Neural cell (in vitro differentiated cells): ENCODE measurements at regions not wholly inside any gene's neighbourhood (a gene's known extent, or its start where the extent isn't known, plus 50 kb on each side); places are given as distances from the start of the nearest gene placed in this dataset.

Experiments
- H2AFZ ChIP-seq: fragments of 200-600, 300-800 bp; sonication (generic), shearing (Covaris generic); 2 replicates; pipeline ENCODE4 v1.6.0; 2014; ENCODE audit warnings: low read depth, mild to moderate bottlenecking, antibody characterized with exemption, low read length, moderate library complexity
- H3F3A ChIP-seq: fragments of 200-600 bp; shearing (Covaris generic); 2 replicates; pipeline ENCODE4 v1.6.1; 2016; ENCODE audit warnings: mild to moderate bottlenecking, moderate library complexity, mixed read lengths, antibody characterized with exemption, low read length; ENCODE audit not compliant: insufficient read depth, poor library complexity, severe bottlenecking
- H3K27ac ChIP-seq: fragments of 200-600, 300-800 bp; sonication (generic), shearing (Covaris generic); 2 replicates; pipeline ENCODE4 v1.5.1; 2014; ENCODE audit warnings: mild to moderate bottlenecking, low read length, moderate library complexity
- H3K27me3 ChIP-seq: fragments of 300-800, 200-600 bp; sonication (generic), shearing (Covaris generic); 2 replicates; pipeline ENCODE4 v1.6.0; 2014; ENCODE audit warnings: mild to moderate bottlenecking, low read depth, low read length, moderate library complexity; ENCODE audit not compliant: insufficient read depth
- H3K36me3 ChIP-seq: fragments of 300-800, 200-600 bp; sonication (generic), shearing (Covaris generic); 2 replicates; pipeline ENCODE4 v1.5.1; 2014; ENCODE audit warnings: mild to moderate bottlenecking, antibody characterized with exemption, low read length, moderate library complexity; ENCODE audit not compliant: insufficient read depth
- H3K4me2 ChIP-seq: fragments of 300-800, 200-600 bp; sonication (generic), shearing (Covaris generic); 2 replicates; pipeline ENCODE4 v1.6.0; 2014; ENCODE audit warnings: mild to moderate bottlenecking, low read length
- H3K4me3 ChIP-seq: fragments of 300-800, 200-600 bp; sonication (generic), shearing (Covaris generic); 2 replicates; pipeline ENCODE4 v1.5.1; 2014; ENCODE audit warnings: mild to moderate bottlenecking, low read length, moderate library complexity
- H3K79me2 ChIP-seq: fragments of 200-600 bp; shearing (Covaris generic); replicated peaks from 2 replicates; pipeline ENCODE4 v1.6.0; 2014; ENCODE audit warnings: mild to moderate bottlenecking, low read length, moderate library complexity; ENCODE audit not compliant: insufficient read depth
- H3K9ac ChIP-seq: fragments of 300-800, 200-600 bp; sonication (generic), shearing (Covaris generic); 2 replicates; pipeline ENCODE4 v1.6.1; 2016; ENCODE audit warnings: mild to moderate bottlenecking, low read length, mixed read lengths
- H3K9me2 ChIP-seq: fragments of 200-600 bp; shearing (Covaris generic); 2 replicates; pipeline ENCODE4 v1.6.1; 2016; ENCODE audit warnings: mild to moderate bottlenecking, low read length, mixed read lengths; ENCODE audit not compliant: insufficient read depth
- H3K9me3 ChIP-seq: fragments of 200-600, 300-800 bp; sonication (generic), shearing (Covaris generic); 2 replicates; pipeline ENCODE4 v1.6.1; 2016; ENCODE audit warnings: mild to moderate bottlenecking, mixed run types, low read length, moderate library complexity, mixed read lengths
- H4K20me1 ChIP-seq: fragments of 200-600 bp; shearing (Covaris generic); 2 replicates; pipeline ENCODE4 v1.6.1; 2016; ENCODE audit warnings: mild to moderate bottlenecking, mixed run types; ENCODE audit not compliant: insufficient read depth
- EP300 ChIP-seq: fragments of 450-650 bp; conservative IDR thresholded peaks from 2 replicates; pipeline ENCODE4 v1.6.1; 2014; ENCODE audit warnings: antibody characterized with exemption, mild to moderate bottlenecking, moderate library complexity; ENCODE audit not compliant: poor library complexity, severe bottlenecking
- EZH2 ChIP-seq: fragments of 200-600, 300-800 bp; shearing (Covaris generic), sonication (generic); IDR thresholded peaks from 2 replicates; pipeline ENCODE4 v1.6.1; 2014; ENCODE audit warnings: antibody characterized with exemption, low read length, borderline replicate concordance, mild to moderate bottlenecking; ENCODE audit not compliant: insufficient read depth, poor library complexity, severe bottlenecking
- MXI1 ChIP-seq: fragments of 450-650 bp; conservative IDR thresholded peaks from 2 replicates; pipeline ENCODE4 v1.6.1; 2014; ENCODE audit warnings: antibody characterized with exemption, mild to moderate bottlenecking; ENCODE audit not compliant: poor library complexity, severe bottlenecking
- POLR2AphosphoS5 ChIP-seq: IDR thresholded peaks from 2 replicates; pipeline ENCODE4 v1.6.1; 2012
- RAD21 ChIP-seq: fragments of 450-650 bp; conservative IDR thresholded peaks from 2 replicates; pipeline ENCODE4 v1.6.1; 2014; ENCODE audit warnings: antibody characterized with exemption, mild to moderate bottlenecking, moderate library complexity
- SMC3 ChIP-seq: fragments of 450-650 bp; conservative IDR thresholded peaks from 2 replicates; pipeline ENCODE4 v1.6.1; 2014; ENCODE audit warnings: antibody characterized with exemption, mild to moderate bottlenecking, moderate library complexity; ENCODE audit not compliant: poor library complexity
- TAF1 ChIP-seq: IDR thresholded peaks from 2 replicates; pipeline ENCODE4 v1.6.1; 2012; ENCODE audit warnings: low read depth
- TF ChIP-seq, protein P1 (sequence below): fragments of 450-650 bp; IDR thresholded peaks from 2 replicates; pipeline ENCODE4 v1.5.1; 2014; ENCODE audit warnings: antibody characterized with exemption, mild to moderate bottlenecking, moderate library complexity; ENCODE audit not compliant: poor library complexity, severe bottlenecking
- TF ChIP-seq, protein P2 (sequence below): IDR thresholded peaks from 2 replicates; pipeline ENCODE4 v1.6.1; 2012; ENCODE audit warnings: borderline replicate concordance

DNA sequence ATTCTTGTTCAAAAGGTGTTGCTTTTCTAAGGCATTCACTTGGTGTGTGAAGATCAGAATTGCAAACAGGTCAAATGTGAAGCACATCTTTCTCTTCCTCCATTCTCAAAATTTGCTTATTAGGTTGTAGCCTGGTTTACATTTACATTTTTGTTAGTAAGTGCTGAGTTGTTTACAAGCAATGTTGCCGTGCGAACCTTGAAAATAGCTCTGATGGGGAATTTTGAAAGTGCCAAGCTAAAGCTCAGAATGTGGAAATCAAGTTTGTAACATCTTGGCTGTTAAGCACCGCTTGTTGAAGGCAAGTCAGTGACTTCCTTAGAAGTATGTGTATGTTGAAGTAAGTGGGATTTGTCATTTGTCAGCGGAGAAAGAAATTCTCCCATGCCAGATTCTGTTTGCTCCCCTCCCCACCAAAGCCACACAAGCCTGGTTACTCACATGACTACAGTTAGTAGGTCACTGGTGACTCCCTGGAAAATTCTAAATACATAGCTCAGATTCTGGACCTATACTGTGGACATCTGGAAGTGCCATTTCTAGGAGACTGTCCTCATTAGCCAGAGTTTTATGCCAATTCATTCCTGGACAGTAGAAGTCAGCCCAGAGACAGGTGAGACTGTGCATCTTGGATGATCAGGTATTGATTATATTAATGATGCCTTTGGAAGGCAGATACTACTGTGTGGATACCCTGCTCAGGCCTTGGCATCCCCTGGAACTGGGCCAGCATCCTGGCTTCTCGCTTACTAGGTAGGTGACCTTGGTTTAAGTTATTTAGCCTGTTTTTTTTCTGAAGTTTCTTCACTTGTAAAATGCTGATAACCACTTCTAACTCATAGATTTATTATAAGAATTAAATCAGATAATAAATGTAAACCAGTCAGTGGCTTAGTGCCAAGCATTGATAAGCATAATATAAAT is 390.6 kb upstream of the SEMA6D start:
- Histone ChIP-seq H3K27ac (no peak overlapping the region), H3K9me3 (no peaks in the 10 kb centered on the region), H3K79me2 (peaks cover 7% of the 10 kb centered on the region), H3K36me3 (peaks cover 4% of the 10 kb centered on the region), H4K20me1 (no peaks in the 10 kb centered on the region), H3F3A (no peaks in the 10 kb centered on the region), H3K4me2 (no peak overlapping the region), H3K9me2 (no peaks in the 10 kb centered on the region), H3K9ac (no peak overlapping the region), H3K27me3 (no peaks in the 10 kb centered on the region), H3K4me3 (no peak overlapping the region), H2AFZ (no peak overlapping the region)
- TF ChIP-seq, protein P1, sequence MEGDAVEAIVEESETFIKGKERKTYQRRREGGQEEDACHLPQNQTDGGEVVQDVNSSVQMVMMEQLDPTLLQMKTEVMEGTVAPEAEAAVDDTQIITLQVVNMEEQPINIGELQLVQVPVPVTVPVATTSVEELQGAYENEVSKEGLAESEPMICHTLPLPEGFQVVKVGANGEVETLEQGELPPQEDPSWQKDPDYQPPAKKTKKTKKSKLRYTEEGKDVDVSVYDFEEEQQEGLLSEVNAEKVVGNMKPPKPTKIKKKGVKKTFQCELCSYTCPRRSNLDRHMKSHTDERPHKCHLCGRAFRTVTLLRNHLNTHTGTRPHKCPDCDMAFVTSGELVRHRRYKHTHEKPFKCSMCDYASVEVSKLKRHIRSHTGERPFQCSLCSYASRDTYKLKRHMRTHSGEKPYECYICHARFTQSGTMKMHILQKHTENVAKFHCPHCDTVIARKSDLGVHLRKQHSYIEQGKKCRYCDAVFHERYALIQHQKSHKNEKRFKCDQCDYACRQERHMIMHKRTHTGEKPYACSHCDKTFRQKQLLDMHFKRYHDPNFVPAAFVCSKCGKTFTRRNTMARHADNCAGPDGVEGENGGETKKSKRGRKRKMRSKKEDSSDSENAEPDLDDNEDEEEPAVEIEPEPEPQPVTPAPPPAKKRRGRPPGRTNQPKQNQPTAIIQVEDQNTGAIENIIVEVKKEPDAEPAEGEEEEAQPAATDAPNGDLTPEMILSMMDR: no peak
- no peak for TF ChIP-seq RAD21
- TF ChIP-seq EP300: no peak
- no peak for TF ChIP-seq EZH2
- no peak for TF ChIP-seq MXI1
- no peak for TF ChIP-seq POLR2AphosphoS5
- no peak for TF ChIP-seq TAF1
- TF ChIP-seq, protein P2, sequence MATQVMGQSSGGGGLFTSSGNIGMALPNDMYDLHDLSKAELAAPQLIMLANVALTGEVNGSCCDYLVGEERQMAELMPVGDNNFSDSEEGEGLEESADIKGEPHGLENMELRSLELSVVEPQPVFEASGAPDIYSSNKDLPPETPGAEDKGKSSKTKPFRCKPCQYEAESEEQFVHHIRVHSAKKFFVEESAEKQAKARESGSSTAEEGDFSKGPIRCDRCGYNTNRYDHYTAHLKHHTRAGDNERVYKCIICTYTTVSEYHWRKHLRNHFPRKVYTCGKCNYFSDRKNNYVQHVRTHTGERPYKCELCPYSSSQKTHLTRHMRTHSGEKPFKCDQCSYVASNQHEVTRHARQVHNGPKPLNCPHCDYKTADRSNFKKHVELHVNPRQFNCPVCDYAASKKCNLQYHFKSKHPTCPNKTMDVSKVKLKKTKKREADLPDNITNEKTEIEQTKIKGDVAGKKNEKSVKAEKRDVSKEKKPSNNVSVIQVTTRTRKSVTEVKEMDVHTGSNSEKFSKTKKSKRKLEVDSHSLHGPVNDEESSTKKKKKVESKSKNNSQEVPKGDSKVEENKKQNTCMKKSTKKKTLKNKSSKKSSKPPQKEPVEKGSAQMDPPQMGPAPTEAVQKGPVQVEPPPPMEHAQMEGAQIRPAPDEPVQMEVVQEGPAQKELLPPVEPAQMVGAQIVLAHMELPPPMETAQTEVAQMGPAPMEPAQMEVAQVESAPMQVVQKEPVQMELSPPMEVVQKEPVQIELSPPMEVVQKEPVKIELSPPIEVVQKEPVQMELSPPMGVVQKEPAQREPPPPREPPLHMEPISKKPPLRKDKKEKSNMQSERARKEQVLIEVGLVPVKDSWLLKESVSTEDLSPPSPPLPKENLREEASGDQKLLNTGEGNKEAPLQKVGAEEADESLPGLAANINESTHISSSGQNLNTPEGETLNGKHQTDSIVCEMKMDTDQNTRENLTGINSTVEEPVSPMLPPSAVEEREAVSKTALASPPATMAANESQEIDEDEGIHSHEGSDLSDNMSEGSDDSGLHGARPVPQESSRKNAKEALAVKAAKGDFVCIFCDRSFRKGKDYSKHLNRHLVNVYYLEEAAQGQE: no peak
- TF ChIP-seq SMC3: no peak

- Histone ChIP-seq H3K4me2 (no peak overlapping the region), H3K9ac (no peak overlapping the region), H4K20me1 (no peaks in the 10 kb centered on the region), H3K4me3 (no peak overlapping the region), H3K9me3 (no peaks in the 10 kb centered on the region), H3K27ac (no peak overlapping the region), H3F3A (no peaks in the 10 kb centered on the region), H3K36me3 (peaks cover 4% of the 10 kb centered on the region), H3K9me2 (no peaks in the 10 kb centered on the region), H2AFZ (no peak overlapping the region), H3K79me2 (peaks cover 4% of the 10 kb centered on the region), H3K27me3 (no peaks in the 10 kb centered on the region)
- no peak for TF ChIP-seq RAD21
- TF ChIP-seq SMC3: no peak
- no peak for TF ChIP-seq MXI1
- TF ChIP-seq, protein P1: no peak
- no peak for TF ChIP-seq POLR2AphosphoS5
- no peak for TF ChIP-seq EP300
- TF ChIP-seq, protein P2: no peak
- no peak for TF ChIP-seq EZH2
- no peak for TF ChIP-seq TAF1
Observed at GRCh38 chr15:47331829-47332393, 385.4 kb upstream of the SEMA6D start.
